Fibroblast of lung (primary cell): ENCODE measurements at regions not wholly inside any gene's neighbourhood (a gene's known extent, or its start where the extent isn't known, plus 50 kb on each side); places are given as distances from the start of the nearest gene placed in this dataset.

Experiments
- DNase-seq, 2 donors: peaks; one replicate each; pipeline versions ENCODE4 v3.0.0 to v3.0.0-alpha.2; 2010; ENCODE audit warnings: low read depth in 2 of 2
- H2AFZ ChIP-seq: 2 replicates; pipeline ENCODE4 v1.5.1; 2012; ENCODE audit warnings: low read length, control low read depth, inconsistent platforms
- H3K27ac ChIP-seq: 2 replicates; pipeline ENCODE4 v1.5.1; 2011; ENCODE audit warnings: low read length, control low read depth; ENCODE audit not compliant: insufficient read depth
- H3K27me3 ChIP-seq: 2 replicates; pipeline ENCODE4 v1.5.1; 2011; ENCODE audit warnings: mild to moderate bottlenecking, low read length; ENCODE audit not compliant: control insufficient read depth, insufficient read depth
- H3K36me3 ChIP-seq: 2 replicates; pipeline ENCODE4 v1.5.1; 2011; ENCODE audit warnings: low read length; ENCODE audit not compliant: control insufficient read depth, insufficient read depth
- H3K4me1 ChIP-seq: 2 replicates; pipeline ENCODE4 v1.5.1; 2011; ENCODE audit warnings: low read length; ENCODE audit not compliant: control insufficient read depth, insufficient read depth; ENCODE audit errors: extremely low read depth
- H3K4me2 ChIP-seq: 2 replicates; pipeline ENCODE4 v1.5.1; 2011; ENCODE audit warnings: low read length, control low read depth; ENCODE audit not compliant: insufficient read depth; ENCODE audit errors: extremely low read depth
- H3K4me3 ChIP-seq, 4 experiments: fragments of 200-600 bp in 1 of 4; sonication (generic) in 1 of 4; replicated peaks in 1 of 4; 2 replicates each; pipeline ENCODE4 v1.5.1; 2011 to 2016; ENCODE audit warnings: low read length in 4 of 4, low read depth in 3 of 4, mild to moderate bottlenecking in 3 of 4, control low read depth in 2 of 4, inconsistent platforms in 1 of 4, mixed read lengths in 1 of 4; ENCODE audit not compliant: insufficient read depth in 1 of 4; ENCODE audit errors: control extremely low read depth in 1 of 4
- H3K79me2 ChIP-seq: 2 replicates; pipeline ENCODE4 v1.5.1; 2012; ENCODE audit warnings: mild to moderate bottlenecking, low read length, inconsistent platforms; ENCODE audit not compliant: control insufficient read depth, insufficient read depth
- H3K9ac ChIP-seq: 2 replicates; pipeline ENCODE4 v1.5.1; 2011; ENCODE audit warnings: mild to moderate bottlenecking, low read length, control low read depth; ENCODE audit not compliant: insufficient read depth
- H3K9me3 ChIP-seq: 2 replicates; pipeline ENCODE4 v1.5.1; 2012; ENCODE audit warnings: low read depth, low read length; ENCODE audit not compliant: control insufficient read depth, insufficient read depth
- H4K20me1 ChIP-seq: 2 replicates; pipeline ENCODE4 v1.5.1; 2011; ENCODE audit warnings: low read length; ENCODE audit not compliant: control insufficient read depth, insufficient read depth; ENCODE audit errors: extremely low read depth
- CTCF ChIP-seq, 2 donors: IDR thresholded peaks in 1 of 2; conservative IDR thresholded peaks in 1 of 2; 1 replicate in 1 of 2; 2 replicates in 1 of 2; pipeline ENCODE4 v1.5.1; 2011 to 2012; ENCODE audit warnings: low read length in 2 of 2, control low read depth in 1 of 2, inconsistent platforms in 1 of 2, low read depth in 1 of 2, mild to moderate bottlenecking in 1 of 2
- EZH2 ChIP-seq: IDR thresholded peaks from 2 replicates; pipeline ENCODE4 v1.5.1; 2012; ENCODE audit warnings: low read length, control low read depth, mild to moderate bottlenecking; ENCODE audit errors: missing control alignments

DNA sequence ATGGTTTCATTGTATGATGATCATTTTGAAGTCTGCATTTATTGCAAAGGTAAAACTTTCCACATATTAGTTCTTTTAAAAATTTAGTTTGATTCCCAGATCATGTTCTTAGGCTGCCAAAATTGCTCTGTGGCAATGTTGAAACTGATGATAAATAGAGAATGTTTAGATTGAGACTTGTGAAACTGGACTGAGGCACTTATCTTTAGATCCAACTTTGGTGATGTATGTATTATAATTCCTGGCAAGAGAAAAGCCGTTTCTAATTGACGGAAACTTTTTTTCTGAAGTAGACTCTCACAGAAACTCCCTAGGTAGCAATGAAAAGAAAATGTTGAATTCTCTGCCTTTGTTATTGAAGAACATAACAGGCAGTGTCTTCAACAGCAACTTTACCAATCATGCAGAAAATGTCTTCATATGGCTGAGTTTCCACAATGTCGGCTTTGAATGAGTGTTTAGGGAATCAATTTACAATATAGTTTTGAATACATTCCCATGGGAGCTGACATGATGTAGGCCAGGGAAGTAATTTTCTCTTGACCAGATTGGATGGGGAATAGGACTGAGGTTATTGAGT is 456.2 kb downstream of the CD109 start:
- no peaks in the 10 kb centered on the region for H3K9me3 ChIP-seq
- no peak overlapping the region for H2AFZ ChIP-seq
- no peaks in the 10 kb centered on the region for H3K36me3 ChIP-seq
- no peak overlapping the region for H3K27ac ChIP-seq
- DNase-seq: peak in 1 of 2 donors; percentile 18
- H3K4me2 ChIP-seq: no peak overlapping the region
- TF ChIP-seq EZH2: no peak
- TF ChIP-seq CTCF (conservative IDR thresholded peaks at IDR 0.05 in 1 of 2, IDR thresholded peaks at IDR 0.05 in 1 of 2; ENCODE audit: low read depth in 1 of 2, low read length in 2 of 2): no peak
- H3K9ac ChIP-seq: no peak overlapping the region
- no peaks in the 10 kb centered on the region for H4K20me1 ChIP-seq
- H3K27me3 ChIP-seq: no peaks in the 10 kb centered on the region
- no peaks in the 10 kb centered on the region for H3K79me2 ChIP-seq
- no peak overlapping the region for H3K4me3 ChIP-seq
- no peaks in the 10 kb centered on the region for H3K4me1 ChIP-seq

GRCh38 chr6:74145931-74146330 is 449.9 kb downstream of the CD109 start:
- no peak for DNase-seq
- H3K4me1 ChIP-seq: no peaks in the 10 kb centered on the region
- no peak overlapping the region for H3K4me3 ChIP-seq
- no peak overlapping the region for H2AFZ ChIP-seq
- H3K4me2 ChIP-seq: no peak overlapping the region
- H3K27me3 ChIP-seq: no peaks in the 10 kb centered on the region
- H3K36me3 ChIP-seq: no peaks in the 10 kb centered on the region
- H3K9me3 ChIP-seq: no peaks in the 10 kb centered on the region
- no peaks in the 10 kb centered on the region for H3K79me2 ChIP-seq
- H4K20me1 ChIP-seq: no peaks in the 10 kb centered on the region
- H3K9ac ChIP-seq: no peak overlapping the region
- TF ChIP-seq CTCF (conservative IDR thresholded peaks at IDR 0.05 in 1 of 2, IDR thresholded peaks at IDR 0.05 in 1 of 2; ENCODE audit: low read depth in 1 of 2, low read length in 2 of 2) (no peak), EZH2 (no peak)
- H3K27ac ChIP-seq: no peak overlapping the region

GRCh38 chr6:74137911-74138310 is 441.9 kb downstream of the CD109 start:
- Histone ChIP-seq H3K79me2 (no peaks in the 10 kb centered on the region), H2AFZ (no peak overlapping the region), H3K36me3 (no peaks in the 10 kb centered on the region), H3K27me3 (no peaks in the 10 kb centered on the region), H3K4me1 (no peaks in the 10 kb centered on the region), H3K4me2 (no peak overlapping the region), H3K9ac (no peak overlapping the region), H3K9me3 (no peaks in the 10 kb centered on the region), H3K27ac (no peak overlapping the region), H4K20me1 (no peaks in the 10 kb centered on the region), H3K4me3 (no peak overlapping the region)
- TF ChIP-seq CTCF (conservative IDR thresholded peaks at IDR 0.05 in 1 of 2, IDR thresholded peaks at IDR 0.05 in 1 of 2; ENCODE audit: low read depth in 1 of 2, low read length in 2 of 2): no peak
- no peak for TF ChIP-seq EZH2
- DNase-seq: peak; percentile 40 to 85
